NT2/D1 (cell line): ENCODE measurements at regions not wholly inside any gene's neighbourhood (a gene's known extent, or its start where the extent isn't known, plus 50 kb on each side); places are given as distances from the start of the nearest gene placed in this dataset.

Experiments
- DNase-seq: peaks from one replicate; pipeline ENCODE4 v3.0.0-alpha.2; 2011; ENCODE audit warnings: low read depth, low spot score
- H3K27me3 ChIP-seq: 2 replicates; pipeline ENCODE4 v1.6.0; 2011; ENCODE audit warnings: mild to moderate bottlenecking; ENCODE audit not compliant: insufficient read length, insufficient read depth
- H3K36me3 ChIP-seq: 2 replicates; pipeline ENCODE4 v1.6.1; 2011; ENCODE audit warnings: mild to moderate bottlenecking, low read length, mixed read lengths; ENCODE audit not compliant: insufficient read depth, insufficient read length
- H3K4me1 ChIP-seq: 2 replicates; pipeline ENCODE4 v1.5.1; 2011; ENCODE audit not compliant: insufficient read depth, insufficient read length
- H3K4me3 ChIP-seq: 2 replicates; pipeline ENCODE4 v1.5.1; 2011; ENCODE audit warnings: low read depth; ENCODE audit not compliant: insufficient read length
- H3K9ac ChIP-seq: 2 replicates; pipeline ENCODE4 v1.6.0; 2011; ENCODE audit warnings: low read depth; ENCODE audit not compliant: insufficient read length
- H3K9me3 ChIP-seq: 2 replicates; pipeline ENCODE4 v1.5.1; 2011; ENCODE audit warnings: mild to moderate bottlenecking, low read length; ENCODE audit not compliant: insufficient read depth
- SUZ12 ChIP-seq: IDR thresholded peaks from 2 replicates; pipeline ENCODE4 v1.6.1; 2011; ENCODE audit not compliant: insufficient read length, insufficient read depth; ENCODE audit errors: extremely low read depth
- YY1 ChIP-seq: IDR thresholded peaks from 2 replicates; pipeline ENCODE4 v1.6.1; 2011; ENCODE audit not compliant: insufficient read length, insufficient read depth
- ZNF274 ChIP-seq: IDR thresholded peaks from 2 replicates; pipeline ENCODE4 v1.6.1; 2011; ENCODE audit warnings: mild to moderate bottlenecking, low read depth, low read length

DNA sequence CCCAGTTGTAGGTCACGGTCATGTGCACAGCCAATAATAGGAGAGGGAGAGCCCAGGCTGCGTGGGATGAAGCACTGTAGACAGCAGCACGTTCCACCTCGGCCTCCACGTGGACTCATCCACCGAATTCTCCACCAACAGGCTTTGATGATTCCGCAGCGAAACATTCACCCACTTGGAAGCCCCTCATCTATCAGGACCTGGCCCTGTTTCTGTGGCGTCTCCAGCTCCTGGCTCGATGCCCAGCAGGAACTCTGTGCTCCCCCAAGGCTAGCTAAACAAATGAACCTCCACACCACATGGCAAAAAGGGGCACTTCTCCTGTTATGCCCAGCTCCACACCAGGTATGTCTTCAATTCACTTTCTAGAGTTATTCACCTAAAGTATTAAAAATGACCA lies 237.9 kb upstream of the PDE10A start:
- H3K4me3 ChIP-seq: no peak overlapping the region
- H3K4me1 ChIP-seq: no peaks in the 10 kb centered on the region
- no peak for DNase-seq

DNA sequence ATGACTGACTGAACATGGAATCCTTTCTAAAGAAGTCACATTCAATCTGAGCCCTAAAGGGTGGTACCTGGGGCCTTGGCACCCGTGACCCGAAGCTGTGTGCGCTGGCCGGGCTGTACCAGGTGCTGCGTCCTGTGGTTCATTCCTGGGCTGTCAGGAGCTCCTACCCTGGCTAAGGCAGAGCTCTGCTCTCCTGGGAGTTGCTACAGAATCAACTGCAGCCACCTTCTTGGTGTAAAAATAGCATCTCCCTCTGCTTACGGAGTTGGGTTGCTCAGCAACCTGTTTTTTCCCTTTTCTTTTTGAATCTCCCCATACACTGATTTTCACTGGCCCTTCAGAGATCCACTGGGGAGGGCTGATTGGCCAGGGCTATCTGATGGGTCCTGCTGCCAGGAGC lies 236.6 kb upstream of the PDE10A start:
- Histone ChIP-seq H3K27me3 (no peaks in the 10 kb centered on the region), H3K36me3 (no peaks in the 10 kb centered on the region), H3K9ac (no peak overlapping the region), H3K9me3 (no peaks in the 10 kb centered on the region), H3K4me3 (no peak overlapping the region), H3K4me1 (no peaks in the 10 kb centered on the region)
- TF ChIP-seq YY1: no peak
- TF ChIP-seq SUZ12: no peak
- TF ChIP-seq ZNF274: no peak
- DNase-seq: no peak

More for the DNA sequence above, 237.9 kb upstream of the PDE10A start:
- no peaks in the 10 kb centered on the region for H3K27me3 ChIP-seq
- H3K9ac ChIP-seq: no peak overlapping the region
- no peak for TF ChIP-seq SUZ12
- TF ChIP-seq YY1: no peak
- TF ChIP-seq ZNF274: no peak
- no peaks in the 10 kb centered on the region for H3K9me3 ChIP-seq
- H3K36me3 ChIP-seq: no peaks in the 10 kb centered on the region

DNA sequence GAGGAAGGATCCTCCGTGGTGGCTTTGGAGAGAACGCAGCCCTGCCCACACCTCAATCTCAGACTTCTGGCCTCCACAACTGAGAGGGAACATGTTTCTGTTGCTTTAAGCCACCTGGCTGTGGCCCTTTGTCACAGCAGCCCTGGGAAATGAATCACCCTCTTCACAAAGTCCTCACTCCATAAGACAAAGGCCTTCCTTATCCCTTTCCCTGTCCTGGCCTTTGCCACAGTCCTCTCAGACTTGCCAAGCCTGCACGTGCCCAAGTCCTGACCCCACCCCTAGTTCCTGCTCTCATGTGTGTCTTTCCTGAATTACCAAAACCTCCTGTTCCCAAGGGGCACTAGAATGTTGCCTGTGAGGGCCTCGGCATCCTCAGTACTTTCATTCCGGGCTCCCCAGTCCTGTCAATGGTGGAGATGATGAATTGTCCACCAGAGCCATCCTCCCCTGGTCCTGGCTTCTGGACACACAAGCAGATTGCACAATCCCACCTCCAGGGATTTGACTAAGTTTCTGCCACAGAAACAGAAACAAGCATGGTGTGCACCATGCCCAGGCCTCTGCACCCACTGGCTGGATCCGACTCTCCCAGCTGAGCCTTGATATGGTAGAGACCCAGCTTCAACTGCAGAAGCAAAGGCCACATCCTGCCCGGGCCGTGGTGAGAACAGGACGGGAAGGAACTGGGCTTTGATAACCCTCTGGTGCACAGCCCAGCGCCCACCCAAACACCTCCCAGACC lies 232.6 kb upstream of the PDE10A start:
- H3K36me3 ChIP-seq: no peaks in the 10 kb centered on the region
- DNase-seq: no peak
- H3K4me1 ChIP-seq: no peaks in the 10 kb centered on the region

DNA sequence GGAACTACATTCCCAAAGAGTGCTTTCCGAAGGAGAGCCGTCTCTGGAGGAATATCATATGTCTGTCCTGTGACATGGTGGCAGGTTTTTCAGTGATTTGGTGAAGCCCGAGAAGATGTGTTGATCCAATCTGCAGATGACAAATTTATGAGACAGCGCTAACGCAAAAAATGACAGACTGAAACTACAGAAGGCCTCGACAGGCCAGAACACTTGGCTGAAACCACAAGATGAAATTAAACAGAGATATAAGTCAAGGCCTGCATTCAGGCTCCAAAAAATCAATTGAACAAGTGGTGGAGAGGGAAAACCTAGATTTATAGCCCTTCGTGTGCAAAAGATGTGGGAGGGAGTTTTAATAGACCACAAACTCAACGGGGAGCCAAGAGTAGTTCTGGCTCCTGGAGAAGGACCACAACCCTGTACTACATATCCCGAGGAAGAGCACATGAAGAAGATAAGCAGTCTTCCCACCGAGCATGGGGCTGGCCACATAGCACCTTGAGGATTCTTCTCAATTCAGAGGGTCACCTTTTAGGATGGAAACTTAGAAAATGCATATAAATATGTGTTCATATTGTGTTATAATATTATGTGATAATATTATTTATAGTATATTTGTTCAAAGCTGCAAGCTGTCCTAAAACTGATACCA lies 231.3 kb upstream of the PDE10A start:
- Histone ChIP-seq H3K4me3 (no peak overlapping the region), H3K36me3 (no peaks in the 10 kb centered on the region), H3K27me3 (no peaks in the 10 kb centered on the region), H3K4me1 (no peaks in the 10 kb centered on the region), H3K9ac (no peak overlapping the region), H3K9me3 (no peaks in the 10 kb centered on the region)
- DNase-seq: no peak
- TF ChIP-seq ZNF274 (no peak), YY1 (no peak), SUZ12 (no peak)

More for the DNA sequence above, 232.6 kb upstream of the PDE10A start:
- Histone ChIP-seq H3K4me3 (no peak overlapping the region), H3K27me3 (no peaks in the 10 kb centered on the region), H3K9me3 (no peaks in the 10 kb centered on the region), H3K9ac (no peak overlapping the region)
- TF ChIP-seq YY1: no peak
- no peak for TF ChIP-seq SUZ12
- TF ChIP-seq ZNF274: no peak

DNA sequence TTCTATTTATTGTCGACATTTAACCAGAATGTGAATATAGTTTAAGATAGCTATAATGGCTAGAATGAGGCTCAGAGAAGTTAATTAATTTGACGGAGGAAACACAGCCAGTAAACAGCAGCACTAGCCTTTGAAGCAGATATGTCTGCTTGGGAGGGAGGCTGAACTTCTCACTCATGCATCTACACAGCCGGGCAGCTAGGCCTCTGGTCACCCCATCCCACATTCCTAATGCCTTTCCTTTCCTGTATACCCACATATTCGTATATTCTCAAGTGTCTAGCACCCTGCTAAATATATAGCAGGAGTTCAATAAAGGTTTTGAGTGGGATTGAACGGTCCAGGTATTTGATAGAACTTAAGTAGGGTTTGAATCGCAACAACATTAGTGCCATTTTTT lies 230.4 kb upstream of the PDE10A start:
- Histone ChIP-seq H3K27me3 (no peaks in the 10 kb centered on the region), H3K4me3 (no peak overlapping the region), H3K9me3 (no peaks in the 10 kb centered on the region), H3K4me1 (no peaks in the 10 kb centered on the region), H3K36me3 (no peaks in the 10 kb centered on the region), H3K9ac (no peak overlapping the region)
- TF ChIP-seq SUZ12: no peak
- no peak for TF ChIP-seq YY1
- TF ChIP-seq ZNF274: no peak
- no peak for DNase-seq

DNA sequence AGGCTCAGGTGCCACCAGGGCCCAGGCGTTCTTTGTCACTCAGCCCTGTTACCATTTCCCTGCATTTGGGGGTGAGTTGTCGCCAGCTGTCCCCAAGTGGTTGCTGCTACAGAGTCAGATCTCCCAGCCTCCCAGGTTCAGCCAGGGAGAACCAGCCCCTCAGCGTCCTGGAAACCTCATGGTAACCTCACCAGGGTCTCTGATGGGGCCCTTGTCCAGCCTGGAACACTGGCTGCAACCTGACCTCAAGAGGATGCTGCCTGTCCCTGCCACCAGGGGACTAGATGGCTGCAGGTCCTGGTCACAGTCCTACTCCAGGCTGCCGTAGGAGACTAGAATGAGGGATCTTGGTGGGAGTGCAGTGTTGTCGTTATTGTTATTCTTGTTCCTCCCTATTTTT lies 228.3 kb upstream of the PDE10A start:
- peaks cover 10% of the 10 kb centered on the region; the same call in 1 of the 2 replicates for H3K9me3 ChIP-seq
- H3K4me1 ChIP-seq: no peaks in the 10 kb centered on the region
- H3K4me3 ChIP-seq: no peak overlapping the region
- no peaks in the 10 kb centered on the region for H3K27me3 ChIP-seq
- no peak for TF ChIP-seq YY1
- TF ChIP-seq SUZ12: no peak
- TF ChIP-seq ZNF274: no peak
- no peak overlapping the region for H3K9ac ChIP-seq
- no peak for DNase-seq
- H3K36me3 ChIP-seq: no peaks in the 10 kb centered on the region

DNA sequence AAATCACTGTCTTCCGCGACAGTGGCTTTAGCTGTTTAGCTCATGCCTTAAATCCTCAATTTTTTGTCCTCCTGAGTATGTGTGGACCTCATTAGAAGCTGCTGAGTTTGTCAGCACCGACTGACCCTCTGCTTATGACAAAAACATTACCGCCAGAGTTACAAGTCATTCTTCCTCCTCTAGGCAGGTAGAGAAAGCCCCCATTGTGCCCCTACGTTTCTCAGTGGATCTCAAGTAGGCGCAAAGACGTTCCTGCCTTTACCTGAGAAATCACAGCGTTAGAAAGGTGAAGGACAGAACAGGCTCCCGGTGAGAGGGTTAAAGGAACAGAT lies 227.3 kb upstream of the PDE10A start:
- Histone ChIP-seq H3K9ac (no peak overlapping the region), H3K27me3 (no peaks in the 10 kb centered on the region), H3K4me1 (no peaks in the 10 kb centered on the region), H3K36me3 (no peaks in the 10 kb centered on the region), H3K9me3 (peaks cover 10% of the 10 kb centered on the region; the same call in 1 of the 2 replicates), H3K4me3 (no peak overlapping the region)
- TF ChIP-seq SUZ12: no peak
- no peak for TF ChIP-seq ZNF274
- TF ChIP-seq YY1: no peak
- DNase-seq: no peak
